CD4-positive, alpha-beta T cell (primary cell): ENCODE measurements at regions not wholly inside any gene's neighbourhood (a gene's known extent, or its start where the extent isn't known, plus 50 kb on each side); places are given as distances from the start of the nearest gene placed in this dataset.

Source experiments
- ATAC-seq: fragments of 200-7000 bp; cut with Tn5 transposase; one replicate; pipeline ENCODE4 v1.10.0; 2022; ENCODE audit warnings: mild to moderate bottlenecking; ENCODE audit not compliant: poor library complexity
- CTCF ChIA-PET: fragments of 350-600 bp; sonication (Branson Sonifier 250); formaldehyde crosslinking; loops from one replicate; lab custom pipeline; 2021; ENCODE audit warnings: antibody characterized with exemption, inconsistent platforms; lab: Charles Lee
- POLR2A ChIA-PET: fragments of 350-600 bp; sonication (Branson Sonifier 250); formaldehyde crosslinking; loops from one replicate; lab custom pipeline; 2021; ENCODE audit warnings: antibody characterized with exemption, inconsistent platforms; lab: Charles Lee
- DNase-seq, 14 experiments: peaks; one replicate each; pipeline ENCODE4 v3.0.0-alpha.2; 2013 to 2020; ENCODE audit warnings: mixed read lengths in 2 of 14
- H3K27ac ChIP-seq, 2 donors: one replicate each; pipeline versions ENCODE4 v1.5.1 to v1.7.0; 2013; ENCODE audit warnings: low read length in 2 of 2, low read depth in 1 of 2, mild to moderate bottlenecking in 1 of 2
- H3K27me3 ChIP-seq, 2 experiments: 1 replicate in 1 of 2; 2 replicates in 1 of 2; pipeline versions ENCODE4 v1.6.1 to v1.7.0; 2013; ENCODE audit warnings: low read length in 2 of 2, control low read depth in 1 of 2, mild to moderate bottlenecking in 1 of 2, moderate library complexity in 1 of 2; ENCODE audit not compliant: insufficient read depth in 2 of 2, control insufficient read depth in 1 of 2
- H3K36me3 ChIP-seq: one replicate; pipeline ENCODE4 v1.6.1; 2013; ENCODE audit warnings: low read length, control low read depth; ENCODE audit not compliant: insufficient read depth
- H3K4me1 ChIP-seq: one replicate; pipeline ENCODE4 v1.6.1; 2013; ENCODE audit warnings: low read length, control low read depth; ENCODE audit not compliant: insufficient read depth
- H3K4me3 ChIP-seq: one replicate; pipeline ENCODE4 v1.5.1; 2013; ENCODE audit warnings: mild to moderate bottlenecking, low read length, moderate library complexity
- H3K9me3 ChIP-seq, 2 experiments: 1 replicate in 1 of 2; 2 replicates in 1 of 2; pipeline versions ENCODE4 v1.6.1 to v1.7.0; 2013; ENCODE audit warnings: low read length in 2 of 2, mild to moderate bottlenecking in 2 of 2, control low read depth in 1 of 2, moderate library complexity in 1 of 2; ENCODE audit not compliant: control insufficient read depth in 1 of 2, insufficient read depth in 1 of 2
- H3K27ac Mint-ChIP-seq: one replicate; pipeline ENCODE4 v1.8.0; 2020; ENCODE audit warnings: mixed read lengths
- H3K27me3 Mint-ChIP-seq: one replicate; pipeline ENCODE4 v1.8.0; 2021; ENCODE audit warnings: mixed read lengths
- H3K36me3 Mint-ChIP-seq: one replicate; pipeline ENCODE4 v1.8.0; 2021; ENCODE audit warnings: low read depth, mixed read lengths
- H3K4me1 Mint-ChIP-seq: one replicate; pipeline ENCODE4 v1.8.0; 2021; ENCODE audit warnings: low read depth, mixed read lengths
- H3K4me3 Mint-ChIP-seq: one replicate; pipeline ENCODE4 v1.8.0; 2020; ENCODE audit warnings: mild to moderate bottlenecking, mixed read lengths
- H3K9me3 Mint-ChIP-seq: one replicate; pipeline ENCODE4 v1.8.0; 2020; ENCODE audit warnings: mixed read lengths
- intact Hi-C, 2 experiments: fragments of 100-400 bp; cut with DNase I in 1 of 2; cut with micrococcal nuclease in 1 of 2; formaldehyde crosslinking; loops; one replicate each; pipeline versions ENCODE4 v1.15.1 to v1.9.0; 2023 to 2025; cut with DNase I, micrococcal nuclease
- TF ChIP-seq, protein P1 (sequence below): fragments of 200-600 bp; IDR thresholded peaks from one replicate; pipeline ENCODE4 v1.8.0; 2022; ENCODE audit warnings: antibody characterized with exemption, mild to moderate bottlenecking

DNA sequence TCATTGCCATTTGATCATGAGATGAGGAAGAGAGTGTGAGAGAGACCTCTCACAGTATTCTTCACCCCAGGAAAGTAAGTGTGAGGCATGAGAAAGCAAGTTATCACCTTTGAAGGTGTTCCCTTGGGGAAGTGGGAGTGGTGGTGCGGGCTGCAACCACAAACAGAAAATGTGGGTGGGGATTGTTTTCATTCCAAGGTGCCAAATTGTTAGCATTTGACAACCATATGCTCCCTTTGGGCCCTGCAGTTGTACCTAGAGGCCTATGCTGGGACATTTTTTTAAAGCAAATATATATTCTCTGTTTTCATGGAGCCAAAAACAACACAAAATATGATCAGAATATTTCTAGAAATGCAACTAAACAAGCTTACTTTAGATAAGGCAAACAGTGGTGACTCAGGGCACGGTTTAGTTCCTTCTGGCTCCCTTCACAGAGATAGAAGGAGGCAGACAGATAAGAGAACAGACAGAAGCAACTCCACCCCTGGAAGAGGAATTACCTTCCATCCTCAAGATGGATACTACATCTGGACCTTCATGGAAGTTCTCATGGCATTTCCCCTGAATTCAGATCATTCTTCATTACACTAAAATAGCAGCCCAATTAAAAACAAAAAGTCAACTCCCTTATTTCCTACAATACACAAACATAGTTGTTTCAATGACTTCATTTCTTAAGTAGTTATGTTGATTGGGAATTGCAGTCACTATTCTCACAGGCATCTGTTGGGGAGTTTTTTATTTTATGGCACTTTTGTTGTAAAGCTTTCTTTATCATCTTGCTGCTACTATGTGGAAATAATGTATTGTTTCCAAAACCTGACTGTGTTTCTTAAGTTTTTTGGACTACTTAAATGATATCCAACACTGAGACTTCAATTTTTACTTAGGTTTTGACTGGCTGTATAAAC is 416.6 kb downstream of the PLK2 start:
- TF ChIP-seq, protein P1, sequence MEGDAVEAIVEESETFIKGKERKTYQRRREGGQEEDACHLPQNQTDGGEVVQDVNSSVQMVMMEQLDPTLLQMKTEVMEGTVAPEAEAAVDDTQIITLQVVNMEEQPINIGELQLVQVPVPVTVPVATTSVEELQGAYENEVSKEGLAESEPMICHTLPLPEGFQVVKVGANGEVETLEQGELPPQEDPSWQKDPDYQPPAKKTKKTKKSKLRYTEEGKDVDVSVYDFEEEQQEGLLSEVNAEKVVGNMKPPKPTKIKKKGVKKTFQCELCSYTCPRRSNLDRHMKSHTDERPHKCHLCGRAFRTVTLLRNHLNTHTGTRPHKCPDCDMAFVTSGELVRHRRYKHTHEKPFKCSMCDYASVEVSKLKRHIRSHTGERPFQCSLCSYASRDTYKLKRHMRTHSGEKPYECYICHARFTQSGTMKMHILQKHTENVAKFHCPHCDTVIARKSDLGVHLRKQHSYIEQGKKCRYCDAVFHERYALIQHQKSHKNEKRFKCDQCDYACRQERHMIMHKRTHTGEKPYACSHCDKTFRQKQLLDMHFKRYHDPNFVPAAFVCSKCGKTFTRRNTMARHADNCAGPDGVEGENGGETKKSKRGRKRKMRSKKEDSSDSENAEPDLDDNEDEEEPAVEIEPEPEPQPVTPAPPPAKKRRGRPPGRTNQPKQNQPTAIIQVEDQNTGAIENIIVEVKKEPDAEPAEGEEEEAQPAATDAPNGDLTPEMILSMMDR: no peak
- H3K4me1 ChIP-seq: no peaks in the 10 kb centered on the region
- H3K27me3 ChIP-seq: no peaks in the 10 kb centered on the region
- Mint-ChIP-seq H3K4me1 (no peaks in the 10 kb centered on the region), H3K27me3 (no peaks in the 10 kb centered on the region), H3K36me3 (no peaks in the 10 kb centered on the region), H3K4me3 (no peak overlapping the region), H3K27ac (no peak overlapping the region), H3K9me3 (no peaks in the 10 kb centered on the region)
- H3K27ac ChIP-seq: no peak overlapping the region
- DNase-seq (no peak), ATAC-seq (no peak)
- H3K9me3 ChIP-seq: no peaks in the 10 kb centered on the region
- CTCF ChIA-PET: no interaction called here
- H3K36me3 ChIP-seq: no peaks in the 10 kb centered on the region
- intact Hi-C loops: no loop called here
- POLR2A ChIA-PET: no interaction called here
- H3K4me3 ChIP-seq: no peak overlapping the region

DNA sequence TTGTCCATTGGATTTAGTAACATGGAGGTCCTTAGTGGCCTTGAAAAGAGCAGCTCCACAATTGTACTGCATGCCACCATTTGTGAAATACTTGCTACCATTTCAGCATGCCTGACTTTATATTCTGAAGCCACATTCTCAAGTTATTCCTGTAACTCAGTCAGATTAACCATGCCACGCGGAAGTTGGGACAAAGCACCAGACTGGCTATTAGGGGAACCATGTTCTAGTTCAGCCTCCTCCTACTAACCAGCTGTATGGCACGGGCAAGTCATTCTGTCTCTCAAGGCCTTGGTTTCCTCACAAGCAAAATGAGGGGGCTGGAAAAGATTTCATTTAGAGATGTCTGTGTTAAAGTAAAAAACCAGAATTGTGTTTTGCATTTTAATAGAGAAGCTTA is 418.0 kb downstream of the PLK2 start:
- Histone ChIP-seq H3K4me1 (no peaks in the 10 kb centered on the region), H3K27ac (no peak overlapping the region), H3K27me3 (no peaks in the 10 kb centered on the region), H3K9me3 (no peaks in the 10 kb centered on the region), H3K4me3 (no peak overlapping the region), H3K36me3 (no peaks in the 10 kb centered on the region)
- H3K4me1 Mint-ChIP-seq: no peaks in the 10 kb centered on the region
- intact Hi-C loops: loop anchor here in 1 of 2 experiments (1.0 kb wide), 1 partner anchor 22 kb away; no protein-coding TSS in a partner anchor
- H3K27ac Mint-ChIP-seq: no peak overlapping the region
- ATAC-seq (no peak), DNase-seq (no peak)
- TF ChIP-seq, protein P1: no peak
- H3K4me3 Mint-ChIP-seq: no peak overlapping the region
- no peaks in the 10 kb centered on the region for H3K9me3 Mint-ChIP-seq
- CTCF ChIA-PET: no interaction called here
- no peaks in the 10 kb centered on the region for H3K27me3 Mint-ChIP-seq
- POLR2A ChIA-PET: no interaction called here
- H3K36me3 Mint-ChIP-seq: no peaks in the 10 kb centered on the region

DNA sequence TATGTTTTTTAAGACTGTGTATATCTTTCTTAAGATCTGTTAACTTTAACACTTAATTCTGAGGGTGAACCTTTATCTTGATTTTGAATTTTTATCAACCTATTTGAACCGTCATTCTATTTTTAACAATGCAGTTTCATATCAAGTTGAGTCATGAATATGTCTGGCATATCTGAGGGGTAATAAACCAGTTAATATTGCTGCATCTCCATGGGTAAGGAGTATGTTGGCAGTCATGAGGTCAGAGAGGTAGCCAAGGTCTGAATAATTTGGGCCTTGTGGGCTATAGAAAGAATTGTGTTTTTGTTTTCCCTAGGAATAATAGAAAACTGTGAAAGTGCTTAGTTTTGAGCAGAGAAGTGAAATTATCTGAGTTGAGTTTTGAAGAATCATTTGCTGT is 419.0 kb downstream of the PLK2 start:
- no peak for DNase-seq
- Mint-ChIP-seq H3K9me3 (no peaks in the 10 kb centered on the region), H3K4me3 (no peak overlapping the region), H3K27me3 (no peaks in the 10 kb centered on the region), H3K4me1 (no peaks in the 10 kb centered on the region), H3K27ac (no peak overlapping the region), H3K36me3 (no peaks in the 10 kb centered on the region)
- TF ChIP-seq, protein P1: no peak
- no peak for ATAC-seq
- no peaks in the 10 kb centered on the region for H3K9me3 ChIP-seq
- H3K4me1 ChIP-seq: no peaks in the 10 kb centered on the region
- no peaks in the 10 kb centered on the region for H3K27me3 ChIP-seq
- H3K4me3 ChIP-seq: no peak overlapping the region
- POLR2A ChIA-PET: no interaction called here
- CTCF ChIA-PET: no interaction called here
- H3K27ac ChIP-seq: no peak overlapping the region
- intact Hi-C loops: no loop called here
- no peaks in the 10 kb centered on the region for H3K36me3 ChIP-seq
